ENCODE measurements at regions not wholly inside any gene's neighbourhood (a gene's known extent, or its start where the extent isn't known, plus 50 kb on each side); places are given as distances from the start of the nearest gene placed in this dataset.

DNA sequence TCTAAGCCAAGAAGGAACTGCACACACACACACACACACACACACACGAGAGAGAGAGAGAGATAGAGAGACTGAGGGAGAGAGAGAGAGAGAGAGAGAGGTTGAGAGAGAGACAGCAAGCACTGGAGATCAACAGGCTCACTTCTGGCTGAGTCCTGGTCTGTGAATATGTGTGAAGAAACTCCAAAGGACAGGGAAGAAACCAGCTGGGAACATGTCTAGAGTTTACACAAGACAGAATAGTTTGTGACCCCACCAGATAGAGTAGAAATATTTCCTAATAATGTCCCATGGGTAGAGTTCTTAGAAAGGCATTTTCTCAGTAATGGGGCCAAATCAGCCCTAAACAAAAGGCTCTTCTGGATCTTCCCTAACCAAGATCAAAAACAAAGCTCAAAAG, 155.5 kb upstream of the IGFBP3 start:
- Histone ChIP-seq H3K36me3 (ENCODE audit: control insufficient read depth in 4 of 4, insufficient read depth in 3 of 4, low read depth in 1 of 4, low read length in 3 of 4) (no peaks in the 10 kb centered on the region), H3K27me3 (ENCODE audit: control insufficient read depth in 4 of 4, insufficient read depth in 4 of 4, low read length in 3 of 4) (no peaks in the 10 kb centered on the region), H3K9me3 (ENCODE audit: control insufficient read depth in 4 of 4, low read length in 3 of 4) (no peaks in the 10 kb centered on the region), H3K9ac (ENCODE audit: low read depth in 1 of 2, low read length in 2 of 2) (no peak overlapping the region), H3K4me3 (ENCODE audit: low read depth in 1 of 3, low read length in 3 of 3) (no peak overlapping the region), H3K4me1 (ENCODE audit: control insufficient read depth in 4 of 4, insufficient read depth in 4 of 4, low read length in 3 of 4) (no peaks in the 10 kb centered on the region), H3K27ac (ENCODE audit: low read depth in 1 of 2, low read length in 2 of 2) (no peak overlapping the region)
- WGBS, result 45% methylated on average over 1 of the region's 1 CpG
- DNase-seq (ENCODE audit: low spot score), result no peak
- no peak for TF ChIP-seq FOXA1 (IDR thresholded peaks at IDR 0.05)
- TF ChIP-seq, protein P1, sequence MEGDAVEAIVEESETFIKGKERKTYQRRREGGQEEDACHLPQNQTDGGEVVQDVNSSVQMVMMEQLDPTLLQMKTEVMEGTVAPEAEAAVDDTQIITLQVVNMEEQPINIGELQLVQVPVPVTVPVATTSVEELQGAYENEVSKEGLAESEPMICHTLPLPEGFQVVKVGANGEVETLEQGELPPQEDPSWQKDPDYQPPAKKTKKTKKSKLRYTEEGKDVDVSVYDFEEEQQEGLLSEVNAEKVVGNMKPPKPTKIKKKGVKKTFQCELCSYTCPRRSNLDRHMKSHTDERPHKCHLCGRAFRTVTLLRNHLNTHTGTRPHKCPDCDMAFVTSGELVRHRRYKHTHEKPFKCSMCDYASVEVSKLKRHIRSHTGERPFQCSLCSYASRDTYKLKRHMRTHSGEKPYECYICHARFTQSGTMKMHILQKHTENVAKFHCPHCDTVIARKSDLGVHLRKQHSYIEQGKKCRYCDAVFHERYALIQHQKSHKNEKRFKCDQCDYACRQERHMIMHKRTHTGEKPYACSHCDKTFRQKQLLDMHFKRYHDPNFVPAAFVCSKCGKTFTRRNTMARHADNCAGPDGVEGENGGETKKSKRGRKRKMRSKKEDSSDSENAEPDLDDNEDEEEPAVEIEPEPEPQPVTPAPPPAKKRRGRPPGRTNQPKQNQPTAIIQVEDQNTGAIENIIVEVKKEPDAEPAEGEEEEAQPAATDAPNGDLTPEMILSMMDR (IDR thresholded peaks at IDR 0.05; ENCODE audit: low read depth, low read length, missing input control), result no peak
- TF ChIP-seq NR2F2 (IDR thresholded peaks at IDR 0.05), result peak; percentile 56
- TF ChIP-seq, protein P2, sequence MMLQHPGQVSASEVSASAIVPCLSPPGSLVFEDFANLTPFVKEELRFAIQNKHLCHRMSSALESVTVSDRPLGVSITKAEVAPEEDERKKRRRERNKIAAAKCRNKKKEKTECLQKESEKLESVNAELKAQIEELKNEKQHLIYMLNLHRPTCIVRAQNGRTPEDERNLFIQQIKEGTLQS (IDR thresholded peaks at IDR 0.05), result no peak

DNA sequence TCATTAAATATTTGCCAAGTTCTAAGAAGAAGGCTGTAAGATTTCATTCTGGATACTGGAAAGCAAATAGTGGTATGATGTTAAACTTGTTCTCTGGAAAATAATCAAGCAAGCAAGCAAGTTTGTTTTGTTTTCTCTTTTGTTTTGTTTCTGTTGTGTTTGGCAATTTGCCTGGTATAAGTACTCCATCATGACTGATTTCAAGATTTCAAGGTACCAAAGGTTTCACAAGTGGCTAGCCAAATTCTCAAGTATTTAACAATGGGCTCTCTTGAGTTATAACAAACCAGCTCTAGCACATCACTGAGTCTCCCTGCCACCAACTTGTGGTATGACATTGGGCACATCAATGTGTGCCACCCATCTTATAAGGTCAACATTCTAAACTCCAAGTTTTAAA, 151.7 kb upstream of the IGFBP3 start:
- H3K9me3 ChIP-seq (ENCODE audit: control insufficient read depth in 4 of 4, low read length in 3 of 4), result no peaks in the 10 kb centered on the region
- no peak for DNase-seq (ENCODE audit: low spot score)
- H3K36me3 ChIP-seq (ENCODE audit: control insufficient read depth in 4 of 4, insufficient read depth in 3 of 4, low read depth in 1 of 4, low read length in 3 of 4), result no peaks in the 10 kb centered on the region
- H3K4me1 ChIP-seq (ENCODE audit: control insufficient read depth in 4 of 4, insufficient read depth in 4 of 4, low read length in 3 of 4), result no peaks in the 10 kb centered on the region
- H3K27me3 ChIP-seq (ENCODE audit: control insufficient read depth in 4 of 4, insufficient read depth in 4 of 4, low read length in 3 of 4), result no peaks in the 10 kb centered on the region
- no peak overlapping the region for H3K4me3 ChIP-seq (ENCODE audit: low read depth in 1 of 3, low read length in 3 of 3)
- no peak overlapping the region for H3K27ac ChIP-seq (ENCODE audit: low read depth in 1 of 2, low read length in 2 of 2)
- no peak for TF ChIP-seq GABPA (IDR thresholded peaks at IDR 0.05 in 1 of 2, conservative IDR thresholded peaks at IDR 0.05 in 1 of 2)
- no peak for TF ChIP-seq FOXA2 (IDR thresholded peaks at IDR 0.05)
- TF ChIP-seq, protein P1 (IDR thresholded peaks at IDR 0.05; ENCODE audit: low read depth, low read length, missing input control), result no peak
- no peak for TF ChIP-seq EGR1 (IDR thresholded peaks at IDR 0.05; ENCODE audit: low read depth in 2 of 2)
- TF ChIP-seq, protein P2 (IDR thresholded peaks at IDR 0.05), result no peak
- H3K9ac ChIP-seq (ENCODE audit: low read depth in 1 of 2, low read length in 2 of 2), result no peak overlapping the region

DNA sequence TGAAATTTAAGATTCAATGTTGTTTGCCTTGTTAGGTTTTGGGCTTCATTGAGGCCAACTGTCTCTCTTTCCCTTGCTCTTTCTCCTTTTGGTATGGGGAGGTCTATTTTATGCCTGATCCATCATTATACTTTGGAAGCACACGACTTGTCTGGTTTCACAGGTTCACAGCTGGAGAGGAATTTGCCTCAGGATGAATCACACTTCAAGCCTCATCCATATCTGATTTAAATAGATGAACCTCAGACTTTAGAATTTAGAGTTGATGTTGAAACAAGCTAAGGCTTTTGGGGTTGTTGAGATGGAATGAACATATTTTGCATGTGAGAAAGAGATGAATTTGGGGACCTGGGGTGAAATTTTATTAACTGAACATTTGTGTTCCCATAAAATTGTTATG, 150.5 kb upstream of the IGFBP3 start:
- H3K9ac ChIP-seq (ENCODE audit: low read depth in 1 of 2, low read length in 2 of 2), result no peak overlapping the region
- H3K4me3 ChIP-seq (ENCODE audit: low read depth in 1 of 3, low read length in 3 of 3), result no peak overlapping the region
- no peaks in the 10 kb centered on the region for H3K4me1 ChIP-seq (ENCODE audit: control insufficient read depth in 4 of 4, insufficient read depth in 4 of 4, low read length in 3 of 4)
- H3K27me3 ChIP-seq (ENCODE audit: control insufficient read depth in 4 of 4, insufficient read depth in 4 of 4, low read length in 3 of 4), result no peaks in the 10 kb centered on the region
- no peak for DNase-seq (ENCODE audit: low spot score)
- no peak overlapping the region for H3K27ac ChIP-seq (ENCODE audit: low read depth in 1 of 2, low read length in 2 of 2)
- 85% methylated on average over 1 of the region's 1 CpG for WGBS
- no peaks in the 10 kb centered on the region for H3K9me3 ChIP-seq (ENCODE audit: control insufficient read depth in 4 of 4, low read length in 3 of 4)
- H3K36me3 ChIP-seq (ENCODE audit: control insufficient read depth in 4 of 4, insufficient read depth in 3 of 4, low read depth in 1 of 4, low read length in 3 of 4), result no peaks in the 10 kb centered on the region
- no peak for TF ChIP-seq JUND (IDR thresholded peaks at IDR 0.05)
- TF ChIP-seq GABPA (IDR thresholded peaks at IDR 0.05 in 1 of 2, conservative IDR thresholded peaks at IDR 0.05 in 1 of 2), result no peak
- TF ChIP-seq, protein P3, sequence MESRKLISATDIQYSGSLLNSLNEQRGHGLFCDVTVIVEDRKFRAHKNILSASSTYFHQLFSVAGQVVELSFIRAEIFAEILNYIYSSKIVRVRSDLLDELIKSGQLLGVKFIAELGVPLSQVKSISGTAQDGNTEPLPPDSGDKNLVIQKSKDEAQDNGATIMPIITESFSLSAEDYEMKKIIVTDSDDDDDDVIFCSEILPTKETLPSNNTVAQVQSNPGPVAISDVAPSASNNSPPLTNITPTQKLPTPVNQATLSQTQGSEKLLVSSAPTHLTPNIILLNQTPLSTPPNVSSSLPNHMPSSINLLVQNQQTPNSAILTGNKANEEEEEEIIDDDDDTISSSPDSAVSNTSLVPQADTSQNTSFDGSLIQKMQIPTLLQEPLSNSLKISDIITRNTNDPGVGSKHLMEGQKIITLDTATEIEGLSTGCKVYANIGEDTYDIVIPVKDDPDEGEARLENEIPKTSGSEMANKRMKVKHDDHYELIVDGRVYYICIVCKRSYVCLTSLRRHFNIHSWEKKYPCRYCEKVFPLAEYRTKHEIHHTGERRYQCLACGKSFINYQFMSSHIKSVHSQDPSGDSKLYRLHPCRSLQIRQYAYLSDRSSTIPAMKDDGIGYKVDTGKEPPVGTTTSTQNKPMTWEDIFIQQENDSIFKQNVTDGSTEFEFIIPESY (IDR thresholded peaks at IDR 0.05), result no peak
- TF ChIP-seq, protein P4, sequence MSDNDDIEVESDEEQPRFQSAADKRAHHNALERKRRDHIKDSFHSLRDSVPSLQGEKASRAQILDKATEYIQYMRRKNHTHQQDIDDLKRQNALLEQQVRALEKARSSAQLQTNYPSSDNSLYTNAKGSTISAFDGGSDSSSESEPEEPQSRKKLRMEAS (IDR thresholded peaks at IDR 0.05), result no peak
- no peak for TF ChIP-seq NR2F2 (IDR thresholded peaks at IDR 0.05)
- no peak for TF ChIP-seq RXRA (IDR thresholded peaks at IDR 0.05)
- no peak for TF ChIP-seq FOXA2 (IDR thresholded peaks at IDR 0.05)
- TF ChIP-seq FOXA1 (IDR thresholded peaks at IDR 0.05), result no peak
- TF ChIP-seq HNF4G (IDR thresholded peaks at IDR 0.05), result no peak
- TF ChIP-seq HNF4A (conservative IDR thresholded peaks at IDR 0.05), result no peak
- no peak for TF ChIP-seq YY1 (IDR thresholded peaks at IDR 0.05)
- no peak for TF ChIP-seq EGR1 (IDR thresholded peaks at IDR 0.05; ENCODE audit: low read depth in 2 of 2)
- no peak for TF ChIP-seq RAD21 (IDR thresholded peaks at IDR 0.05)
- TF ChIP-seq, protein P5, sequence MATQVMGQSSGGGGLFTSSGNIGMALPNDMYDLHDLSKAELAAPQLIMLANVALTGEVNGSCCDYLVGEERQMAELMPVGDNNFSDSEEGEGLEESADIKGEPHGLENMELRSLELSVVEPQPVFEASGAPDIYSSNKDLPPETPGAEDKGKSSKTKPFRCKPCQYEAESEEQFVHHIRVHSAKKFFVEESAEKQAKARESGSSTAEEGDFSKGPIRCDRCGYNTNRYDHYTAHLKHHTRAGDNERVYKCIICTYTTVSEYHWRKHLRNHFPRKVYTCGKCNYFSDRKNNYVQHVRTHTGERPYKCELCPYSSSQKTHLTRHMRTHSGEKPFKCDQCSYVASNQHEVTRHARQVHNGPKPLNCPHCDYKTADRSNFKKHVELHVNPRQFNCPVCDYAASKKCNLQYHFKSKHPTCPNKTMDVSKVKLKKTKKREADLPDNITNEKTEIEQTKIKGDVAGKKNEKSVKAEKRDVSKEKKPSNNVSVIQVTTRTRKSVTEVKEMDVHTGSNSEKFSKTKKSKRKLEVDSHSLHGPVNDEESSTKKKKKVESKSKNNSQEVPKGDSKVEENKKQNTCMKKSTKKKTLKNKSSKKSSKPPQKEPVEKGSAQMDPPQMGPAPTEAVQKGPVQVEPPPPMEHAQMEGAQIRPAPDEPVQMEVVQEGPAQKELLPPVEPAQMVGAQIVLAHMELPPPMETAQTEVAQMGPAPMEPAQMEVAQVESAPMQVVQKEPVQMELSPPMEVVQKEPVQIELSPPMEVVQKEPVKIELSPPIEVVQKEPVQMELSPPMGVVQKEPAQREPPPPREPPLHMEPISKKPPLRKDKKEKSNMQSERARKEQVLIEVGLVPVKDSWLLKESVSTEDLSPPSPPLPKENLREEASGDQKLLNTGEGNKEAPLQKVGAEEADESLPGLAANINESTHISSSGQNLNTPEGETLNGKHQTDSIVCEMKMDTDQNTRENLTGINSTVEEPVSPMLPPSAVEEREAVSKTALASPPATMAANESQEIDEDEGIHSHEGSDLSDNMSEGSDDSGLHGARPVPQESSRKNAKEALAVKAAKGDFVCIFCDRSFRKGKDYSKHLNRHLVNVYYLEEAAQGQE (IDR thresholded peaks at IDR 0.05), result no peak
- TF ChIP-seq TAF1 (conservative IDR thresholded peaks at IDR 0.05), result no peak
- TF ChIP-seq, protein P2 (IDR thresholded peaks at IDR 0.05), result no peak

Data from liver (tissue), 8 donors.